B cell (primary cell): ENCODE measurements at regions not wholly inside any gene's neighbourhood (a gene's known extent, or its start where the extent isn't known, plus 50 kb on each side); places are given as distances from the start of the nearest gene placed in this dataset.

Experiments used
- ATAC-seq: fragments of 200-7000 bp; cut with Tn5 transposase; one replicate; pipeline ENCODE4 v1.10.0; 2021; ENCODE audit warnings: low read depth, mild to moderate bottlenecking, moderate number of reproducible peaks, moderate library complexity
- CTCF ChIA-PET: fragments of 350-600 bp; sonication (Branson Sonifier 250); formaldehyde crosslinking; loops from one replicate; lab custom pipeline; 2021; ENCODE audit warnings: antibody characterized with exemption, inconsistent platforms; lab: Charles Lee
- POLR2A ChIA-PET: fragments of 350-600 bp; sonication (Branson Sonifier 250); formaldehyde crosslinking; loops from one replicate; lab custom pipeline; 2021; ENCODE audit warnings: antibody characterized with exemption; lab: Charles Lee
- DNase-seq: peaks from one replicate; pipeline ENCODE4 v3.0.0; 2013
- H2AFZ ChIP-seq: 2 replicates; pipeline ENCODE4 v1.6.1; 2012; ENCODE audit warnings: mild to moderate bottlenecking, low read depth, low read length; ENCODE audit not compliant: insufficient read depth, poor library complexity, severe bottlenecking
- H3K27ac ChIP-seq, 2 donors: 1 replicate in 1 of 2; 2 replicates in 1 of 2; pipeline ENCODE4 v1.5.1; 2012 to 2013; ENCODE audit warnings: low read length in 2 of 2, mild to moderate bottlenecking in 2 of 2, moderate library complexity in 1 of 2
- H3K27me3 ChIP-seq, 4 experiments: fragments of 200-600 bp in 1 of 4; sonication (generic) in 1 of 4; replicated peaks in 1 of 4; 1 replicate in 2 of 4; 2 replicates in 2 of 4; pipeline versions ENCODE4 v1.6.1 to v1.7.0; 2013 to 2016; ENCODE audit warnings: low read length in 3 of 4, mild to moderate bottlenecking in 2 of 4, mixed read lengths in 1 of 4, moderate library complexity in 1 of 4; ENCODE audit not compliant: insufficient read depth in 4 of 4, control insufficient read depth in 3 of 4; ENCODE audit errors: control extremely low read depth in 1 of 4
- H3K36me3 ChIP-seq, 2 experiments: replicated peaks in 1 of 2; 1 replicate in 1 of 2; 2 replicates in 1 of 2; pipeline versions ENCODE4 v1.6.1 to v1.7.1; 2013; ENCODE audit warnings: low read length in 1 of 2; ENCODE audit not compliant: insufficient read depth in 2 of 2, control insufficient read depth in 1 of 2; ENCODE audit errors: control extremely low read depth in 1 of 2, extremely low read depth in 1 of 2
- H3K4me1 ChIP-seq, 2 donors: fragments of 200-600 bp in 1 of 2; sonication (generic) in 1 of 2; 1 replicate in 1 of 2; 2 replicates in 1 of 2; pipeline versions ENCODE4 v1.5.1 to v1.6.1; 2013 to 2017; ENCODE audit warnings: low read length in 2 of 2; ENCODE audit not compliant: control insufficient read depth in 2 of 2, insufficient read depth in 2 of 2
- H3K4me2 ChIP-seq: replicated peaks from 2 replicates; pipeline ENCODE3; 2012; ENCODE audit warnings: mild to moderate bottlenecking, low read depth, low read length; ENCODE audit not compliant: poor library complexity, severe bottlenecking
- H3K4me3 ChIP-seq, 5 experiments: fragments of 200-600 bp in 1 of 5; sonication (generic) in 1 of 5; 1 replicate in 3 of 5; 2 replicates in 2 of 5; pipeline versions ENCODE4 v1.5.1 to v1.7.0; 2011 to 2016; ENCODE audit warnings: low read length in 4 of 5, mild to moderate bottlenecking in 4 of 5, low read depth in 2 of 5, control low read depth in 1 of 5, moderate library complexity in 1 of 5; ENCODE audit not compliant: insufficient read depth in 1 of 5; ENCODE audit errors: control extremely low read depth in 1 of 5, extremely low read depth in 1 of 5
- H3K79me2 ChIP-seq: fragments of 200-600 bp; sonication (generic); one replicate; pipeline ENCODE4 v1.6.0; 2016; ENCODE audit warnings: low read length; ENCODE audit not compliant: control insufficient read depth, insufficient read depth
- H3K9ac ChIP-seq: fragments of 200-600 bp; sonication (generic); 2 replicates; pipeline ENCODE4 v1.6.1; 2017; ENCODE audit warnings: mild to moderate bottlenecking, low read length, moderate library complexity
- H3K9me3 ChIP-seq, 3 donors: one replicate each; pipeline versions ENCODE4 v1.6.1 to v1.7.1; 2013; ENCODE audit warnings: low read length in 2 of 3; ENCODE audit not compliant: control insufficient read depth in 2 of 3, insufficient read depth in 1 of 3; ENCODE audit errors: control extremely low read depth in 1 of 3
- H4K20me1 ChIP-seq: 2 replicates; pipeline ENCODE4 v1.6.0; 2012; ENCODE audit warnings: mild to moderate bottlenecking, low read length; ENCODE audit not compliant: insufficient read depth, control insufficient read depth, poor library complexity, severe bottlenecking
- H3K27ac Mint-ChIP-seq: one replicate; pipeline ENCODE4 v1.8.0; 2021; ENCODE audit warnings: mixed read lengths
- H3K27me3 Mint-ChIP-seq: one replicate; pipeline ENCODE4 v1.8.0; 2021; ENCODE audit warnings: mixed read lengths
- H3K4me1 Mint-ChIP-seq: one replicate; pipeline ENCODE4 v1.8.0; 2021; ENCODE audit warnings: mixed read lengths
- H3K4me3 Mint-ChIP-seq: one replicate; pipeline ENCODE4 v1.8.0; 2021; ENCODE audit warnings: mixed read lengths
- H3K9me3 Mint-ChIP-seq: one replicate; pipeline ENCODE4 v1.8.0; 2022; ENCODE audit warnings: mixed read lengths; ENCODE audit not compliant: insufficient read depth
- CTCF ChIP-seq: fragments of 200-600 bp; IDR thresholded peaks from one replicate; pipeline ENCODE4 v1.8.0; 2022; ENCODE audit warnings: antibody characterized with exemption, mild to moderate bottlenecking
- EZH2 ChIP-seq: IDR thresholded peaks from 2 replicates; pipeline ENCODE4 v1.6.1; 2012; ENCODE audit warnings: borderline replicate concordance, low read depth, mild to moderate bottlenecking, moderate library complexity, low read length; ENCODE audit not compliant: insufficient read depth, poor library complexity, severe bottlenecking
- WGBS: methylation state at CpG from one replicate; pipeline ENCODE4 v1.1.5; 2013; ENCODE audit warnings: missing lambda C conversion rate; ENCODE audit not compliant: insufficient coverage; 5-methylcytosine and 5-hydroxymethylcytosine counted together
- intact Hi-C: fragments of 100-400 bp; cut with micrococcal nuclease; formaldehyde crosslinking; loops from one replicate; pipeline ENCODE4 v1.10.0; 2022

- H3K4me3 ChIP-seq: no peak overlapping the region
- ChIA-PET POLR2A (no interaction called here), CTCF (interaction anchor here (1.0 to 1.8 kb wide), 2 partner anchors 9 to 10 kb away, joined by 3 to 10 read pairs; no protein-coding TSS in a partner anchor)
- H4K20me1 ChIP-seq: no peaks in the 10 kb centered on the region
- H3K9me3 Mint-ChIP-seq: no peaks in the 10 kb centered on the region
- H3K79me2 ChIP-seq: no peaks in the 10 kb centered on the region
- peaks cover 29% of the 10 kb centered on the region for H3K27me3 Mint-ChIP-seq
- no peak for ATAC-seq
- no peak for DNase-seq
- intact Hi-C loops: no loop called here
- H3K27me3 ChIP-seq: peaks cover 0 to 1% (median 0%) of the 10 kb centered on the region in 4 experiments
- no peaks in the 10 kb centered on the region for H3K4me1 Mint-ChIP-seq
- H3K4me1 ChIP-seq: no peaks in the 10 kb centered on the region
- TF ChIP-seq EZH2: no peak
- TF ChIP-seq CTCF: no peak
- 14% methylated on average over 5 of the region's 5 CpGs for WGBS
- no peak overlapping the region for H3K9ac ChIP-seq
- H3K27ac Mint-ChIP-seq: no peak overlapping the region
- H3K27ac ChIP-seq: no peak overlapping the region
- no peaks in the 10 kb centered on the region for H3K36me3 ChIP-seq
- no peak overlapping the region for H3K4me2 ChIP-seq
- no peak overlapping the region for H3K4me3 Mint-ChIP-seq
- H2AFZ ChIP-seq: no peak overlapping the region
- no peaks in the 10 kb centered on the region for H3K9me3 ChIP-seq
These were observed 231.3 kb downstream of the SETD4 start for GRCh38 chr21:35829067-35829466.

DNA sequence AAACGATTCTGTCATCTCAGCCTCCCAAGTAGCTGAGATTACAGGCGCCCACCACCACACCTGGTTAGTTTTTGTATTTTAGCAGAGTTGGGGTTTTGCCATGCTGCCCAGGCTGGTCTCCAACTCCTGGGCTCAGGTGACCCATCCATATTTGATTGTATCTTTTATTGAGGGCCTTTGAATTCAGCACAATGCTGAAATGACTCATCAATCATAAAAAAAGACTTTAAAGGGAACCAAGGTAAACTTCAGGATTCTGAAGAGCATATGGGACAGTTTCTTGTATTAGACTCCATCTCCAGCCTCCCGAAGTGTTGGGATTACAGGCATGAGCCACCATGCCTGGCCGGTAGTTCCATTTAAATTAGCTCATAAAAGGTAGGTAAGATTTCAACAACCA is 232.2 kb downstream of the SETD4 start:
- ChIA-PET POLR2A (no interaction called here), CTCF (interaction anchor here (1.8 kb wide), 1 partner anchor 11 kb away, joined by 10 read pairs; no protein-coding TSS in a partner anchor)
- ATAC-seq (no peak), DNase-seq (no peak)
- H3K36me3 ChIP-seq: no peaks in the 10 kb centered on the region
- no peak for TF ChIP-seq EZH2
- TF ChIP-seq CTCF: no peak
- no peaks in the 10 kb centered on the region for H4K20me1 ChIP-seq
- intact Hi-C loops: no loop called here
- no peak overlapping the region for H3K9ac ChIP-seq
- H2AFZ ChIP-seq: no peak overlapping the region
- no peak overlapping the region for H3K27ac ChIP-seq
- peaks cover 38% of the 10 kb centered on the region for H3K27me3 Mint-ChIP-seq
- H3K27ac Mint-ChIP-seq: no peak overlapping the region
- no peaks in the 10 kb centered on the region for H3K4me1 ChIP-seq
- H3K4me2 ChIP-seq: no peak overlapping the region
- 93% methylated on average over 4 of the region's 4 CpGs for WGBS
- no peaks in the 10 kb centered on the region for H3K9me3 Mint-ChIP-seq
- no peaks in the 10 kb centered on the region for H3K9me3 ChIP-seq
- peaks cover 0 to 5% (median 0%) of the 10 kb centered on the region in 4 experiments for H3K27me3 ChIP-seq
- H3K4me1 Mint-ChIP-seq: no peaks in the 10 kb centered on the region
- H3K79me2 ChIP-seq: no peaks in the 10 kb centered on the region
- no peak overlapping the region for H3K4me3 Mint-ChIP-seq
- H3K4me3 ChIP-seq: no peak overlapping the region
